ENCODE measurements at regions not wholly inside any gene's neighbourhood (a gene's known extent, or its start where the extent isn't known, plus 50 kb on each side); places are given as distances from the start of the nearest gene placed in this dataset.

- no peak for DNase-seq (ENCODE audit: low spot score)
Measured at GRCh38 chr3:193805448-193805847, 212.4 kb downstream of the OPA1 start.

DNA sequence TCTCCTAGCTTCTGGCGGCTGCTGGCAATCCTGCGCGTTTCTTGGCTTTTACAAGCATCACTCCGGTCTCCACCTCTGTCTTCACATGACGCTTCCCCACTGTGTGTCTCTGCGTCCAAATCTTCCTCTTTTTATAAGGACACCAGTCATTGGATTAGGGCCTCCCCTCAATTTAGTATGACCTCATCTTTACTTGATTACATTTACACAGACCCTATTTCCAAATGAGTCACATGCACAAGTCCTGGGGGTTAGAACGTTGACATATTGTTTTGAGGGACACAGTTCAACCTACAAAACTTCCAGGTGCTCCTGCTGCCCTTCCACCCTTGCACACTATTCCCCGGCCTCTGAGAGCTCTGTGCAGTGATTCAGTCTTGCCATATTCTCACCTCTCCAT lies 215.3 kb downstream of the OPA1 start:
- no peak for TF ChIP-seq CTCF (IDR thresholded peaks at IDR 0.05; ENCODE audit: extremely low read depth, insufficient read depth, missing control alignments)
- no peak for DNase-seq (ENCODE audit: low spot score)
- in situ Hi-C loops (cut with MboI; ENCODE audit: low pct_unique_long_range_greater_than_20kb, low sequenced_read_pairs, unreplicated experiment), result no loop called here

More at GRCh38 chr3:193805448-193805847, 212.4 kb downstream of the OPA1 start:
- in situ Hi-C loops (cut with MboI; ENCODE audit: low pct_unique_long_range_greater_than_20kb, low sequenced_read_pairs, unreplicated experiment), result no loop called here
- TF ChIP-seq CTCF (IDR thresholded peaks at IDR 0.05; ENCODE audit: extremely low read depth, insufficient read depth, missing control alignments), result no peak

DNA sequence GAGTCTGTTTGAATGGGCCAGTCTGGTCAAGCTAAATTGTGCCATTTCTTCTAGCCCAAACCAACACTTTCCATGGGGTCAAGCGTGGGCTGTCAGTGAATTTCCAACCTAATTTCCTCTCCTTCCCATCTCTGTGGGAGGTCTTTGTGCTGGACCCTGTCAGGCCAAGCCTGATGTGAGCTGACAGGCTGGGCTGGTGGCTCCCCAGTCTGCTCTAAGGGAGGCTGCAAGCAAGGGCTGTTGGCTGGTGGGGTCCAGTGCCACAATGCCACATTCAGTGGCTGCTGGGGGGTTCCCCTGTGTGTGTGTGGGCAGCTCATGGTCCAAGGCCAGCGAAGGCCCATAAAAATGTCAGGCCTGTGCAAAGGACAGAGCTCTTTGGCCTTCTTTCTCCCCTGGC lies 216.1 kb downstream of the OPA1 start:
- no peak for TF ChIP-seq CTCF (IDR thresholded peaks at IDR 0.05; ENCODE audit: extremely low read depth, insufficient read depth, missing control alignments)
- DNase-seq (ENCODE audit: low spot score), result no peak
- in situ Hi-C loops (cut with MboI; ENCODE audit: low pct_unique_long_range_greater_than_20kb, low sequenced_read_pairs, unreplicated experiment), result no loop called here

- DNase-seq (ENCODE audit: low spot score), result no peak
- TF ChIP-seq CTCF (IDR thresholded peaks at IDR 0.05; ENCODE audit: extremely low read depth, insufficient read depth, missing control alignments), result no peak
- in situ Hi-C loops (cut with MboI; ENCODE audit: low pct_unique_long_range_greater_than_20kb, low sequenced_read_pairs, unreplicated experiment), result no loop called here
Measured at GRCh38 chr3:193812078-193812725, 219.2 kb downstream of the OPA1 start.

- no peak for TF ChIP-seq CTCF (IDR thresholded peaks at IDR 0.05; ENCODE audit: extremely low read depth, insufficient read depth, missing control alignments)
- in situ Hi-C loops (cut with MboI; ENCODE audit: low pct_unique_long_range_greater_than_20kb, low sequenced_read_pairs, unreplicated experiment), result no loop called here
- no peak for DNase-seq (ENCODE audit: low spot score)
Measured at GRCh38 chr3:193812791-193813500, 219.9 kb downstream of the OPA1 start.

DNA sequence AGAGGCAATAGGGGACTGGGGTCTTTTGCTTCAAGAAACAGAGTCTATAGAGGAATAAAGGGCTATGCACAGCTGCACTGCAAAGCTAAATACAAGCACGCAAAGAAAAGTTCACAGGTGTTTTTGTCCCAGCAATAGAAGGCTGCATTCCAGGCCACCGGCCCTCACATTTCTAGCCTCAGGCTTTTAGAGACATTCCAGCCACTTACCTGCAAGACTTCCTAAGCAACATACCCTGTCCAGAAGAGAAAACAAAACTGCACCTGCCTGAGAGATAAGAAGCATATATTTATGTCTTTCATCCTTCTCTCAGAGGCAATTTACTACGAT lies 220.5 kb downstream of the OPA1 start:
- no peak for TF ChIP-seq CTCF (IDR thresholded peaks at IDR 0.05; ENCODE audit: extremely low read depth, insufficient read depth, missing control alignments)
- in situ Hi-C loops (cut with MboI; ENCODE audit: low pct_unique_long_range_greater_than_20kb, low sequenced_read_pairs, unreplicated experiment), result no loop called here
- no peak for DNase-seq (ENCODE audit: low spot score)

Data from GM13977 (cell line).